GM21786 (cell line): ENCODE measurements at regions not wholly inside any gene's neighbourhood (a gene's known extent, or its start where the extent isn't known, plus 50 kb on each side); places are given as distances from the start of the nearest gene placed in this dataset.
A peak's percentile ranks its signal among the peaks of the same experiment; 100 is the strongest.

ENCODE experiments used
- ATAC-seq: cut with Tn5 transposase; IDR thresholded peaks from one replicate; pipeline ENCODE4 v1.9.1; 2021; ENCODE audit not compliant: unreplicated experiment

DNA sequence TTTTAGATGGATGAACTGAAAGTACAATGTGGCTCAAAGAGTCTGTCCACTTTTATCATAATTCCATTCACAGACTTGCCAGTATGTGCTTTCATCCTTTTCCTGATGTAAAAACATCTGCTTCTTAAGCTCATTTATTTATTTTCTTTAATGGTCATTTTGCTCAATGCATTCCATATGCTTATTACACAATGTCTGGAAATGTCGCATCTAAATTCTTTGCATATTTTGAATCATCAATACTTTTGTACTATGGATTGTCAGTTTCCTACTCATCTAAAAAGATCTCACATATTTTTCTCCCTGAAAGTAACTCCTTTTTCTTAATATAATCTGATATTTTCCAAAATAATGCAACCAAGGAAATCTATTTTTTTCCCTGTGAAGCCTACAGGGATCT lies 1315.8 kb downstream of the EFNB2 start:
- no peak for ATAC-seq

GRCh38 chr13:105213512-105213911 lies 1322.0 kb downstream of the EFNB2 start:
- ATAC-seq, result no peak

DNA sequence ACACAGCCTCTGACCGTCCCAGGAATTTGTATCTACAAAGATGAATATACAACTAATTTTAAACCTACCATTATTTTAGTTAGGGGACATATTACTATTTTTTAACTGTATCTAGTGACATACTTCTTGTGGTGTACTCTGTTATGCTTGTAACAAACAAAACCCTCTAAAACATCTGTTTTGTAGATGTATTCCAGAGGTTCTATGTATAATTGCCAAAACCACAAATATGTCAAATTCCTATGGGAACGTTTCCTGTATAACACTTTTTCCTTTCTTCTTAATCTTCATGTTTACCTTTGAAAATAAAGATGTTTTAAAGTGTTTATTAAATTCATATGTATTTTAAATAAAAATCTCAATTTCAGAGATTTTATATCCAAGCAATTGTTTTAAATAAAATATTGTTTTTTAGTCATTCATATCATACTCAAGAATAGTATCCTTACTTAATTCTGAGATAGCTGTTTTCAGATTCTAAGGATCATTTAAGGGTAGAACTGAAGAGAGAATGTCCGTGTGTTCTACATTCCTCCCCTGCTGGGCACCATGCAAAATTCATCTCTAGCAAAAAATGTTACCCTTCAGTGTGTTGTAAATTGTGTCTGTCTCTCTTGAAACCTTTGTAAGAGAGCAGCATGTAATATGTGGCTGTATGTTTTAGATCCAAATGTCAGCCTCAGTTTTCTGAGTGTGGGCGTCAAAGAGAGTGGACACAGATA lies 1327.7 kb downstream of the EFNB2 start:
- ATAC-seq, result no peak

DNA sequence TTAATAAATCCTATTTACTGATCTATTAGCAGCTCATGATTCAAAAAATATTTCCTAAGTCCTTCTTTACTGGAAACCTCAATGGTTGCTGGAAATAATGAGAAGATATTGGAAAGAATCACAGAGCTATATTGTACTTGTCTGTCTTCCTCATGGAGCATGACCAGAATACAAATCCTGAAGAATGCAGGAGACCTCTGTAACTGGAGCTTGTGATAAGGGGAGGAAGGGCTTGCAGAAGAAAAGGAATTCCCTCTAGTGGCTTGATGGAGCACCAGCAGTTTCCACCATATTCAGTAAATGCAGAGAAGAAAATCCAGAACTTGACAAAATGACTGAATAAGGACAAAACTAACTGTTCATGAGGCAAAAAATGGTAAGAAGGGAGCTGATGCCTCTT lies 1333.1 kb downstream of the EFNB2 start:
- ATAC-seq, result no peak

- ATAC-seq, result no peak
Observed at GRCh38 chr13:105201351-105201750, 1334.1 kb downstream of the EFNB2 start.

GRCh38 chr13:105200181-105200580 lies 1335.3 kb downstream of the EFNB2 start:
- ATAC-seq, result no peak

GRCh38 chr13:105196052-105196451 lies 1339.4 kb downstream of the EFNB2 start:
- ATAC-seq, result no peak

DNA sequence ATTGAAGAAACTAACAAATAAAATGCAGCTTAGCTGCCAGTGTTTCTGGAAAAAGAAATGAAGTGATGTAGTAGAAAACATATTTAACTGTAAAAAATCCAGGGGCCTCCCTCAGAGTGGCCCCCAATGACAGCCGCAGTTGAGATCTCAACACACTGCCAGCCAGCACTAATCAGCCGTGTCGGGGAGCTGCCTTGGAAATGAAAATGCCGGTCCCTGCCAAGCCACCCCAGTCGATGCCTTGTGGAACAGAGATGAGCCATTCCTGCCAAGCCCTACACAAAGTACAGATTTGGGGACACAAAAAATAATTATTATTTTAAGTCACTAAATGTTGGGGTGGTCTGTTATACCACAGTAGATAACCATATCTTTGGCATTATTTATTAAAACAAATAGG lies 1342.4 kb downstream of the EFNB2 start:
- no peak for ATAC-seq

- ATAC-seq, result no peak
Observed at GRCh38 chr13:105184201-105184600, 1351.3 kb downstream of the EFNB2 start.

- ATAC-seq, result peak; percentile 57
Observed at GRCh38 chr13:105177265-105177900, 1358.1 kb downstream of the EFNB2 start.

DNA sequence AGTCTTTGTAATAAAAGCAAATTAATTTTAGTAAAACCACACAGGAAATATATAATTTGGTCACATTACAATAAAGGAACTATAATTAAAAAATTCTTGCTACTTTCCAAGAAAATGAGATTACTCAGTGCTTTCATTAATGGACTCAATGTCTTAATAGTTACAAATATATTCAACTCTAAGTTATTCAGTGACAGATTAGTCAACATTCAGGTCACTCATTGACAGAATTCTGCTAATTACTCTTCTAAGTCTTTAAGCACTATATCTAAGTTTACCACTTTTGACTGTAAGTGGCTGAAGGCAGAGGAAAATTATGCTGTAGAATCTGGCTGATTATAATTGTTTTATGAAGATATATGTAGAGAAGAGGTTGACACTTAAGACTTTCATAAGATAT lies 1365.0 kb downstream of the EFNB2 start:
- ATAC-seq, result no peak

DNA sequence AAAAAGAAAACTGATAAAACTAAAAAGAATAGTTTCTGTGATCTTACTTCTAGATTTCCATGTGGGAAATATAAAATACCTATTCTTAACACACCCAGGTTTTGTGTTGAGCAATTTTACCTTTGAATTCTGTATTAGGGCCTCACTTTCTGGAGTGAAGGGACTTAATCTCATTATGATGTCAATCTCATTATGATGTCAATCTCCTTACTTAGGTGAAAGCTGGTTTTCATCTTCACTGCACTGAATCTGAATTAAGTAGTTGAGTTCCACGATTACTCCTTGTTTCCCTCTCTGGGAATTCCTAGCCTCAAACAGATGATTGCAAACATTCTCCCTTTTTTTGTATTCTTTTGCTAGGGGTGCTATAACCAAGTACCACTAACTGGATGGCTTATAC lies 1367.2 kb downstream of the EFNB2 start:
- no peak for ATAC-seq

GRCh38 chr13:105167385-105167784 lies 1368.1 kb downstream of the EFNB2 start:
- ATAC-seq, result no peak

DNA sequence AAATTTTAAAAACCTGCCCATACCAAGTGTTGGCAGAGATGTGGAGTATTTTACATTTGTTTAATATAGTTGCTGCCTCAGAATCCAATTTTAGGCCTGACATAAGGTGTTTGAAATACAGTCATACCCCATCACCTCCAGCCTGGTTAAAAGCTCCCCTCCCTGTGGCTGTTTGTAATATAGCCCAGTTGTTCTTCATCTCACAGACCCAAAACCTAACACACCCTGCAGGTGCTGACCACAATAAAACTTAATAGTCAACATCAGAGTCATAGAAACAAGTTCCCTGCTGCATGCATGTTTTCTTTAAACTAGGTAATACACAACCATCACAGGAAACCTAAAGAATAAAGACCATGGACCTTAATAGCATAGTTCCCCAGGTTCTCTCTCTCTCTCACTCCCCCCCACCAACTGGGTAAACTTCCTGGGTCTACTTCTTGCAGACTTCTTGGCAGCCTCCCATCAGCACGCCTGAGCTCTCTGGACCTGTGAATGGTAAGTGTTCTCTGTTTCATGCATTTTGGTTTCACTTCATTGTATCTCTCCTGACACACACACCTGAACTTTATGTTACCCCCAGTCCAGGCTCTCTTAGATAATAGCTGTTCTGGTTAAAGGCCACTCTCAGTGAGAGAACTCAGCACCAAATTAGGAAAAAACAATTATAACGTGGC lies 1369.9 kb downstream of the EFNB2 start:
- peak; percentile 91 for ATAC-seq

DNA sequence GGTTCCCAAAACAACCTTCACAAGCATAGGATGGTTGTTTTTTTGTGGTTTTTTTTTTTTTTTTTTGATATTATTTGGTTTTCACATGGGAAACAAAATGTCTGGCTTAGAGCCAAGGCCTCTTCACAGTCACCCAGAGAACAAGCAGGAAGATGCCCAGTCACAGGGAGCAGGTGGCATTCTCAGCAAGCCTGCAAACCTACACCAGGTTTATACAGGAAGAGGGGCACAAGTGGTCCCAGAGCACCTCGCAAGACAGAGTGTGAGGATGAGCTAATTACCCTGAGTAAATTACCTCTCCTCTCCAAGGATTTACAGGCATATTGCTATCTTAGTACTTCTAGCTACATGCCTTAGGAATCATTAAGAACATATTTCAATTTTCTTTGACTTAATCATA lies 1375.6 kb downstream of the EFNB2 start:
- no peak for ATAC-seq

DNA sequence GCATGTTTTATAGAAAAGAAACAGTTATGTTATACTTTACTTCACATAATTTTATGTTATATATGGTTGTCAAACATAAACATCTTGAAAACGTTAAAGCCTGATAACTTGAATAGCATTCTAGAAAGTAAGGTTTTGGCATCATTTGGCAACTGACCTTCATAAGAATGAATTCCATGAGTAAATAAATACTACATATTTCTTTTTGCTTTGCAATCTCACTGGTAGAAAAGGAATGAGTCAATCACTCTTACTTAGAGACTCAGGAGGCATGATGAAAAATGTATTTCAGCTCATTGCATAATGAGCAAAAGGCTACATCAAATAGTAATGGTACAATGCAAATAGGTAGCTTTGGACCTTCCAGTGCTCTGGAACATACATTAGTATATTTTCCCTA lies 1381.9 kb downstream of the EFNB2 start:
- no peak for ATAC-seq

DNA sequence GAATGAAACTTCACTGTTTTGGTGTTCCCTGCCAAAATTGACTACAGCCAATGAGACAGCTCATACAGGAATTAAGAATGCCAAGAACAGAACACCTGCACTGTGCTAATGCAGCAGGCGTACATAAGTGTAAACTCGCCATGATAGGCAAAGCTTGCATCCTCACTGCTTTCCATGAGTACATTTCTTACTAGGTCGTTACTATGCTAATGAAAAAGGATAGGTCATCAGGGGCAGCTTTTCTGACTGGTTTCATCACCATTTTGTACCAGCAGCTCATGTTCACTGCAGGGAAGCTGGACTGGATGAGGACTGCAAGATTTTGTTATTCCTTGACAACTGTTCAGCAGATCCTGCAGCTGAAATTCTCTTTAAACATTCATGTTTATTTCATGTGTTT lies 1383.8 kb downstream of the EFNB2 start:
- no peak for ATAC-seq

DNA sequence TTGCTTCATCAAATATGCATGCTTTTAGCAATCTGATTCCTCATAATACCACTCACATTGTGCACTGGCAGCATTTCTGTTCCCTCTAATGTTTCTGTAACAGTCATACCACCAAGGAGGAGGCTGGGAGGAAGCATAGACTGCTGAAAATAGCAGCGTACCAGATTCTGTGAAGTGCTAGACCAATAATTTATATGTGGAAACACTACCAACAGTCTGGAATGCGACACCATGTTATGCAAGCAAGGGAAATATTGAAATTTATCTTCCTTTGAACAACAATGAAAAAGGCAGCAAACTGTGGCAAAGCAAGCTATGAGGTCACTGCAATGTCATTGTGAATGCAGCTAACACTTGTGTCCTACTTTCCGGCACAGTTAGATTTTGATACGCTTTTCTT lies 1388.0 kb downstream of the EFNB2 start:
- no peak for ATAC-seq

GRCh38 chr13:105144936-105145335 lies 1390.5 kb downstream of the EFNB2 start:
- ATAC-seq, result no peak

- ATAC-seq, result no peak
Observed at GRCh38 chr13:105144020-105144419, 1391.4 kb downstream of the EFNB2 start.

DNA sequence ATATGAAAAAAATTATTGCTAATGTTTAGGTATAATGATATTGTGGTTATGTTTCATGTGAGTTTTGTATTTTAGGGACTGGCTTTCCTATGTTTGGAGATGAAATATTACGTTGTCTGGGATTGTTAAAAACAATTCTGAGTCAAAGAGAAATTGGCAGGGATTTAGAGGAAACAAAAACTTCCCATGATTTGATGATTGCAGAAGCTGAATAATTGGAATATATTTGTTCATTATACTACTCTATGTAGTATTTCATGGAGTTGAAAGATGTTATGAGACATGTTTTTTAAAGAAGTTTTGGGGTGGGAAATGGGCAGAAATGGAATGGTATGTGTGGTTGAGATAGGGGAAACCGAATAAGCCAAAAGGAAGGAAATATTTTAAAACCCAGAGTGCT lies 1392.9 kb downstream of the EFNB2 start:
- no peak for ATAC-seq
